SK-N-DZ (cell line): ENCODE measurements at regions not wholly inside any gene's neighbourhood (a gene's known extent, or its start where the extent isn't known, plus 50 kb on each side); places are given as distances from the start of the nearest gene placed in this dataset.
A peak's percentile ranks its signal among the peaks of the same experiment; 100 is the strongest.
"Not testable (repeated sequence)": the region's sequence is repeated elsewhere in the genome, so short reads cannot be mapped to it uniquely, and the experiment has no call there.

ENCODE experiments used
- DNase-seq: peaks from one replicate; pipeline ENCODE4 v3.0.0-alpha.2; 2015; ENCODE audit warnings: low spot score

DNA sequence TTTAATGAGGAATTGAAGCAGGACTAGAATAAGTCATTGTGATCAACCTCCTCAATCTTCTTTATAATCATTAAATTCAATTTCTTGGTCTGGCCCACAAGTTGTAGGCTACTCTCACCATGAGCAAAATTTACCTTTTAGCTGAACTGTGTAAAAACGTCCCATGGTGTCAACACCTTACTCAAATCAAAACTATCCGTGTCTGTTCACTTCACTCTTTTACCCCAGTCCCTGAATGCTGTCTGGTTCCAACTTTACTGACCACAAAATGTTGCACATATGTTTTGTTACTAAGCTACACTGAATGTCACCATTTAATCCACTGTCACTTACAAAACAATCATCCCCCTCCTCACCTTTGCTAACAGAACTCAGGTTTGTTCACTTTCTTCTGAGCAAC lies 951.6 kb upstream of the SLC39A10 start:
- DNase-seq, result no peak

GRCh38 chr2:194700726-194701125 lies 956.3 kb upstream of the SLC39A10 start:
- no peak for DNase-seq

DNA sequence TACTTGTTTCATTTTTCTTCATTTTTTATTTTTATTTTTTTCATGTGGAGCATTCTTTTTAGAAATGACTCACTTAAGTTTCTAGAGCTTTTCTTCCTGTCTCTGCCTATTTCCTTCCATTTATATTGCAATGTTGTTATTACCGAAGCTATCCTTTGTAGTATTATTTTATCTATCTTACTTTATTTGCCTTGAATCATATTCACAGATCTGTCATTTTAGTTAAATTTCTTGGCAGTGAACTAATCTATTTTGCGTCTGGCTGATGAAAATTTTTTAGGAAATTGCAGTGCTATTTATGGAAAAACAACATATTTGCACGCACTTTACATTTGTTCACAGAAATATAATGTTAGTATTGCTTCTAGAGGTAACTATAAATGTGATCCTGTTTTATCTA lies 956.9 kb upstream of the SLC39A10 start:
- DNase-seq, result no peak

GRCh38 chr2:194698012-194698411 lies 959.0 kb upstream of the SLC39A10 start:
- DNase-seq, result no peak

DNA sequence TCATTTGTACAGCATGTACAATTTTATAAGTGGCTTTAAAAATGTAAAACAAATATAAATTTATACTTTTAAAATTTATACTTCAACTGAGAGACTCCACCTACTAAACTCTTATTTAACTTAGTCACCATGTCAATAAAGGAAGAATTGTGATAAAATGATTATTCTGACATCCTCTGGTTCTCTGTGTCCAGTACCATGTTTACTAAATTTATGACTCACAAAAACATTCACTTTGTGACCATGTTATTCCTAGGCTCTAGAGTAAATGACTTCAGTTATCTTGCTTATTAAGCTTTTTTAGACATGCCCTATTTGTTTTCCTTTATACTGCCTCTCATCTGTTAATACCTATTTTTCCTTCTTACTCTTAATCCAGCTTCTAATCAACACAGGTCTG lies 959.6 kb upstream of the SLC39A10 start:
- no peak for DNase-seq

DNA sequence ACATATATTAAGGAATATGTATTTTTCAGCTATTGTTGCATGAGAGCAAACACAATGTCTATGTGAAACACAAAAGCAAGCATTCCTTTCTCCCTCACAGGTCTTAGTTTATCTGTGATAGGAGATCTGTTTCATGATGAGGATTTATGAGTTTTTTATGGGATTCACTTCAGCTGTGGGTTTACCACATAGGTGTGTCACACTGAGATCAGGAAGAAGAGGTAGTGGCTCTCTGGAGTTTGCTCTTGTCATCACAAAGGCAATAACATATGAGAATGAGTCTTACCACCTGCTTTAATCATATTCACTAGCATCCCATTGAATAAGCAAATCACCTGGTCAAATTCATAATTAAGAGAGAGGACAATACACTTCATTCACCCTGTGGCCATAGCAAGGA lies 960.3 kb upstream of the SLC39A10 start:
- DNase-seq, result no peak

GRCh38 chr2:194686569-194686968 lies 970.5 kb upstream of the SLC39A10 start:
- no peak for DNase-seq

DNA sequence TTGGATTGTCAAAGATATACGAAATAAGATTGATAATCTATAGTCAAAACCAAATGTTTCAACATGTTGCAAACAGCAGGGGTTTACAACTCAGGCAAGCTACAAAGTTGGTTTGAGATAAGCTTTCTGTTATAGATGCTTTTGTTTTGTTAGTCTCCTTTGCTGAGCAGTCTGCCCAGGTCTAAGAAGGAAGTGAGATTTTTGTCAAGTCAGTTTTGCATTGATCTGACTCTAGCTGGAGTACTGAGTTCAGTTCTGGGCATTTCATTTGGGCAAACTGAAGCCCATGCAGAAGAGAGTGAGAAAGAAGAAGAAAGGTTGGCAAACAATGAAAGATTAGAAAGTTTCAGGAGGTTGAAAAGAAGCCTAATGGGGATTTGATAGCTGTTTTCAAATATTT lies 983.0 kb upstream of the SLC39A10 start:
- DNase-seq, result no peak

DNA sequence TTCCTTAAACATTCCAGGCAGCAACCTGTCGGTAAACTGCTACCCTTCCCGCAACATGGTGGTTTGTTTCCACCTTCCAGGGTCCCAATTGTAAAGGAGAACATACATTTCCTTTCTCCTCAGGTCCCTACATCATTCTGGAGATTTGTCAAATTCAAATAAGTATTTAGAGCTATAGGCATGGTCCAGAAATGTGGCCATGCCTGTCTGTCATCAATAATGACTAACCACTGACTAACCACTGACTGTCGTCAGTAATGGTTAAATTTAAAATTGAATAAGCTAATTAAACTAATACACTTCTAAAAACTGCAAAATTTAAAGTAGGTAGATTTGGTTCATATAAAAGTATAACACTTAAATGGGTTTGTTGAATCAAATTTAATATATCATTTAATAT lies 984.0 kb upstream of the SLC39A10 start:
- DNase-seq, result no peak

DNA sequence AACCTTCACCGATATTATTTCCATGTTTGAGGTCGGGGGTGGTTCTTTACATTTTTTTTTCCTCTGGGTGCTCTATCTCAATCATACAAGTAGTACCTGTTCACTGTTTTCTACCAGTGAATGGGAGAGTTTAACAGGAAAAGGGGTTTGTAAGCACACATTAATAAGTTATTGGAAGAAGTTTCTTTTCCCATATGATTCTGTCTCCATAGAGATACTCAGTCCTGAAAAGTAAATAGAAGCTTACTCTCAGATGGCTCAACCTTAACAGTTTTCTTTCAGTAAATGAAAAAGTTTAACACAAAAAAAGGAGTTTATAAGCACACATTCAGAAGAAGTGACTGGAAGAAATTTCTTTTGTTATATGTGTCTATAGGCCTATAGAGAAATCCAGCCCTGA lies 995.6 kb upstream of the SLC39A10 start:
- DNase-seq, result no peak

DNA sequence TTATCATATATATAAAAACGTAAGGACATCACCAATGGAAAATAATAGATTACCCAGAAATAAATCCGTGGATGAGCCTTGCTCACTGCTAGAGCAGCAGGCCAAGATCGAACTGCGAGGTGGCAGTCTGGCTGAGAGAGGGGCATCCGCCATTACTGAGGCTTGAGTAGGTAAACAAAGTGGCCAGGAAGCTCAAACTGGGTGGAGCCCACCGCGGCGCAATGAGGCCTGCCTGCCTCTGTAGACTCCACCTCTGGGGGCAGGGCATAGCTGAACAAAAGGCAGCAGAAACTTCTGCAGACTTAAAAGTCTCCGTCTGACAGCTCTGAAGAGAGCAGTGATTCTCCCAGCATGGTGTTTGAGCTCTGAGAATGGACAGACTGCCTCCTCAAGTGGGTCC lies 1018.0 kb upstream of the SLC39A10 start:
- DNase-seq, result not testable (repeated sequence)

DNA sequence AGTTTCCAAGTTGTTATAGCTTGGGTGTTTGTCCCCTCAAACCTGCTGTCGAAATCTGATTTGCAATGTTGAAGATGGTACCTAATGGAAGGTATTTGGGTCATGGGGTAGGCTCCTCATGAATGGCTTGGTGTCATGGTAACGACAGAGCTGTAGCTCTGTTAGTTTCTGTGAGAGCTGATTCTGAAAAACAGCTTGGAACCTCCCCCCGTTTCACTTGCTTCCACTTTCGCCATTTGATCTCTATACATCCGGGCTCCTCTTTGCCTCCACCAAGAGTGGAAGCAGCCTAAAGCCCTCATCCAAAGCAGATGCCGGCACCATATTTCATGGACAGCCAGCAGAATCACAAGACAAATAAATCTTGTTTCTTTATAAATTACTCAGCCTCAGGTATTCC lies 1035.1 kb upstream of the SLC39A10 start:
- no peak for DNase-seq

DNA sequence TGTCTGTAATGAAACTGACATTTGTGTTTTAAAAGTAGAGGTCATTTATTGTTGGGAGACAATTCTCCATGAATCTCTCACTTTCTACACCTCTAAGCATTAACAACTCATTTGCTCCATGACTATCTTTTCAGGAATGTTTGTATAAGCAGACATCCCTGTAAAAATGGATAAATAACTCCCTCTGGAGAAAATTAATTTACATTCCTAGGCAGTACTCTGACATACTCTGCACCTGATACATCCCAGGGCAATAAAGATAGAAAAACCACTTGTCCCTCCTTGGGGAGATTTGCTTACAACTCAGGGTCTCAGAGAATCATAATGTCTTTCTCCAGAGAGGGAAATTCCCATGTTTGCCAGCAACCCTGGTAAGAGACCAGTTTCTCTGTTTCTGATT lies 1037.7 kb upstream of the SLC39A10 start:
- DNase-seq, result no peak

DNA sequence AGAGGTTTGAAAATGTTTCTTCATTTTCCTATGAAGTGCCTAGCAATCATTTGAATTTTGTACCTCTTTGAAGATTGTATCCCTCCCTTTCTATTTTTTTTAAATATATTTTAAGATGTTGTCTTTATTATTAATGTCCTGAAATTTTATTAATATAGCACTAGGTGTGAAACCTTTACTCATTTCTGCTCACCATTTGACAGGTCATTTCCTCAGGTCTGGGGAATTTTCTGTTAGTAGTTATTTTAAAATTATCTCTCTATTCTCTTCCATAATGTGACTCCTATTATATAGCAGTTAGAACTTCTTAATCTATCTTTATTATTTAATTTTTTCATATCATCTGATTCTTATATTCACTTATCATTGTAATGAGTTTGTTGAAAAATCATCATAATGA lies 1038.6 kb upstream of the SLC39A10 start:
- no peak for DNase-seq

DNA sequence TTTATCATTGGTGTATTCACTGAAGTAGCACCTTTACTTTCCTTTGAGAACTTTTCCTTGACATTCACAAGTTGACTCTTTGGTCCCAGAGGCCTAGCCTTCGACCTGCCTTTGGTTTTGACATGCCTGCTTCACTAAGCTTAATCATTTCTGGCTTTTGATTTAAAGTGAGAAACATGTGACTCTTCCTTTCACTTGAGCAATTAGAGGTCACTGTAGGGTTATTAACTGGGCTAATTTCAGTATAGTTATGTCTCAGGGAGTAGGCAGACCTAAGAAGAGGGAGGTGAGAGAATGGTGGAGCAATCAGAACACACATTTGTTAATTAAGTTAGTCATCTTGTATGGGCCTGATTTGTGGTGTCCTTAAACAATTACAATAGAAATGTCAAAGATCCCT lies 1040.7 kb upstream of the SLC39A10 start:
- no peak for DNase-seq

DNA sequence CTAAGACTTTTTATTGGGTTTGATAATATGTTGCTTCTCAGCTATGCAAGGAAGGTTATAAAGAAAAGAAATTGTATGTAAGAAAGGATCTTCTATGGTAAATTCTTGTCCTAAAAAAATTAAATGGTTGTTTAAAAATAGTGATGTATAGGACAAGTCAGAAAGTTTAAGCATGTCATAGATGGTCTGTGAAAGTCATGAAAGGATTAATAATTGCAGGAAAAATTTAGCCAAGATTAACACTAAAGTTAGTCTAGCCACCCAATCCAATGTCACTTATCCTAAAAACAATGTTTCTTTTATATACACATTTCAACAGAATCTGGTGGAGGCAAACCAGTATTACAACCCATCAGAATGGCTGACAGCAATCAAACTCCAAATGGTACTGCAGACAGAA lies 1046.7 kb upstream of the SLC39A10 start:
- DNase-seq, result no peak

DNA sequence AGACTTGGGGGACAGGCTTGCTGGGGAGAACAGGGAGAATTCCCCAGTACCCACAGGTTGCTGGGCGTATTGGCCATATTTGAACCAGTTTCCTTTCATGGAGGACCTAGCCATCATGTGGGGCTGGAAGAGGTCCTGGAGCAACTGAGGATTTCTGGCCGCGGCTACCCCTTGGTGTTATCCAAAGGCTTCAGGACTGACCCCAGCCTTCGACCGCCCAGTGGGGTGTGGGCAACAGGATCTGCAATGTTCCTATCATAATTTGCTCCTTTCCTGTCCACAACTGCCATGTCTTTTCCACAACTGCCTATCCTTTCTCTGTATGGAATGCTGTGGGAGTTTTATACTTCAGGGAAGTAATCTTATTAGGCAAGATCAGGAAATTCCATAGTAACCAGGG lies 1053.6 kb upstream of the SLC39A10 start:
- DNase-seq, result no peak

- DNase-seq, result no peak
These were observed 1054.3 kb upstream of the SLC39A10 start for GRCh38 chr2:194602750-194603149.

- DNase-seq, result no peak
These were observed 1065.8 kb upstream of the SLC39A10 start for GRCh38 chr2:194591192-194591591.

GRCh38 chr2:194587739-194588270 lies 1069.2 kb upstream of the SLC39A10 start:
- DNase-seq, result peak; percentile 57

GRCh38 chr2:194567661-194568017 lies 1089.4 kb upstream of the SLC39A10 start:
- DNase-seq, result no peak

GRCh38 chr2:194566907-194567660 lies 1089.9 kb upstream of the SLC39A10 start:
- DNase-seq, result no peak

DNA sequence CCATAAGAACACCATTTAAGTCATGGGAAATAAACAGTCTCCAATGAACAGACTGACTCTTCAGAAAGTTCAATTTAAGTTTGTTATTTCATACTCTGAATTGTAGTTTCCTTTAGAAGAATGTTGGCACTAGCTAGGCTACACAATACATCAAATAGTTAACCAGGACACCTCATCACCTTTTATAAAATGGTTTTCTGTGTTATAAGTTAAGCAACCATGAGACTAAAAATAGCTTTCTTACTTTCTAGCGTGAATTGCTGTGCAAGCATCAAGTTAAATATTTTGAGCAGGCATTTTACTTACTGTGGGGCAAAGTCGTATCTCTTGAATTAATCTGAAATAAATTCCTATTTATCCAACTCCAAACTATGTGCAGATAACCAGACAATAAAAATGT lies 1092.6 kb upstream of the SLC39A10 start:
- DNase-seq, result no peak

- DNase-seq, result no peak
These were observed 1094.7 kb upstream of the SLC39A10 start for GRCh38 chr2:194562329-194562728.
